GM12878 (cell line): ENCODE measurements at regions not wholly inside any gene's neighbourhood (a gene's known extent, or its start where the extent isn't known, plus 50 kb on each side); places are given as distances from the start of the nearest gene placed in this dataset.

Source experiments
- BMI1 ChIP-seq: fragments of 450-650 bp; IDR thresholded peaks from 2 replicates; pipeline ENCODE4 v1.6.1; 2016; ENCODE audit warnings: mild to moderate bottlenecking, moderate library complexity, borderline replicate concordance
- CBFB ChIP-seq: IDR thresholded peaks from 2 replicates; pipeline ENCODE4 v1.6.1; 2016; ENCODE audit warnings: antibody characterized with exemption, low read depth
- CBX3 ChIP-seq: fragments of 200-600 bp; sonication (generic); IDR thresholded peaks from 2 replicates; pipeline ENCODE4 v1.6.1; 2016; ENCODE audit warnings: low read depth, borderline replicate concordance
- CREM ChIP-seq: IDR thresholded peaks from 2 replicates; pipeline ENCODE4 v1.6.1; 2014; ENCODE audit warnings: antibody characterized with exemption, low read depth
- EED ChIP-seq: sonication (generic); IDR thresholded peaks from 2 replicates; pipeline ENCODE4 v1.6.1; 2016; ENCODE audit warnings: antibody characterized with exemption, low read depth
- EGR1 ChIP-seq, 2 experiments: IDR thresholded peaks; 1 replicate in 1 of 2; 2 replicates in 1 of 2; pipeline ENCODE4 v1.6.1; 2011 to 2012; ENCODE audit warnings: low read depth in 2 of 2, low read length in 2 of 2, borderline replicate concordance in 1 of 2, mild to moderate bottlenecking in 1 of 2, moderate library complexity in 1 of 2
- EZH2 ChIP-seq: IDR thresholded peaks from 2 replicates; pipeline ENCODE4 v1.6.1; 2012; ENCODE audit warnings: low read depth, mild to moderate bottlenecking, control low read depth, inconsistent platforms, low read length, borderline replicate concordance; ENCODE audit not compliant: control insufficient read depth
- JUNB ChIP-seq: IDR thresholded peaks from 2 replicates; pipeline ENCODE4 v1.6.1; 2016; ENCODE audit warnings: antibody characterized with exemption, mild to moderate bottlenecking
- KDM1A ChIP-seq: fragments of 200-600 bp; sonication (generic); IDR thresholded peaks from 2 replicates; pipeline ENCODE4 v1.6.1; 2016; ENCODE audit warnings: borderline replicate concordance
- LARP7 ChIP-seq: fragments of 450-650 bp; IDR thresholded peaks from 2 replicates; pipeline ENCODE4 v1.6.1; 2017; ENCODE audit warnings: mild to moderate bottlenecking
- NFIC ChIP-seq: IDR thresholded peaks from 2 replicates; pipeline ENCODE4 v1.6.1; 2012; ENCODE audit warnings: low read depth, mild to moderate bottlenecking, inconsistent platforms, low read length, moderate library complexity
- RB1 ChIP-seq: fragments of 450-650 bp; formaldehyde crosslinking; IDR thresholded peaks from 2 replicates; pipeline ENCODE4 v1.6.1; 2017; ENCODE audit warnings: mild to moderate bottlenecking, borderline replicate concordance
- RCOR1 ChIP-seq: conservative IDR thresholded peaks from 2 replicates; pipeline ENCODE4 v1.6.1; 2012; ENCODE audit warnings: low read depth, low read length, improper control_type of control experiment
- RFX5 ChIP-seq: IDR thresholded peaks from 2 replicates; pipeline ENCODE4 v1.6.1; 2011; ENCODE audit warnings: low read depth, low read length, improper control_type of control experiment
- SIN3A ChIP-seq: IDR thresholded peaks from 2 replicates; pipeline ENCODE4 v1.6.1; 2012; ENCODE audit warnings: low read depth, low read length, improper control_type of control experiment
- SP1 ChIP-seq: IDR thresholded peaks from one replicate; pipeline ENCODE4 v1.6.1; 2011; ENCODE audit warnings: low read depth, low read length
- SPI1 ChIP-seq: IDR thresholded peaks from 2 replicates; pipeline ENCODE4 v1.6.1; 2011; ENCODE audit warnings: low read depth, mild to moderate bottlenecking, low read length, moderate library complexity, borderline replicate concordance; ENCODE audit not compliant: insufficient read depth
- SREBF2 ChIP-seq: IDR thresholded peaks from 2 replicates; pipeline ENCODE4 v1.6.1; 2012; ENCODE audit warnings: mild to moderate bottlenecking, low read length
- TAF1 ChIP-seq: IDR thresholded peaks from 2 replicates; pipeline ENCODE4 v1.6.1; 2011; ENCODE audit warnings: mild to moderate bottlenecking, low read depth, low read length, borderline replicate concordance
- TCF3 ChIP-seq: IDR thresholded peaks from 2 replicates; pipeline ENCODE4 v1.6.1; 2012; ENCODE audit warnings: low read depth, mild to moderate bottlenecking, low read length, borderline replicate concordance; ENCODE audit not compliant: insufficient read depth
- TCF7 ChIP-seq: IDR thresholded peaks from 2 replicates; pipeline ENCODE4 v1.6.1; 2014; ENCODE audit warnings: antibody characterized with exemption, borderline replicate concordance
- YY1 ChIP-seq: IDR thresholded peaks from 2 replicates; pipeline ENCODE4 v1.6.1; 2011; ENCODE audit warnings: low read depth, mild to moderate bottlenecking, low read length
- TF ChIP-seq, protein P1 (sequence below): fragments of 450-650 bp; formaldehyde crosslinking; IDR thresholded peaks from 2 replicates; pipeline ENCODE4 v1.5.0; 2022; ENCODE audit warnings: mild to moderate bottlenecking, missing genetic modification characterization
- TF ChIP-seq, protein P2 (sequence below): fragments of 150-350 bp; IDR thresholded peaks from 2 replicates; pipeline ENCODE4 v1.6.1; 2014; ENCODE audit warnings: mild to moderate bottlenecking, low read depth, low read length
- TF ChIP-seq, protein P3 (sequence below): fragments of 450-650 bp; IDR thresholded peaks from 2 replicates; pipeline ENCODE4 v1.6.1; 2014; ENCODE audit warnings: mild to moderate bottlenecking
- TF ChIP-seq, protein P4 (sequence below): IDR thresholded peaks from 2 replicates; pipeline ENCODE4 v1.6.1; 2012; ENCODE audit warnings: low read depth, low read length, improper control_type of control experiment

DNA sequence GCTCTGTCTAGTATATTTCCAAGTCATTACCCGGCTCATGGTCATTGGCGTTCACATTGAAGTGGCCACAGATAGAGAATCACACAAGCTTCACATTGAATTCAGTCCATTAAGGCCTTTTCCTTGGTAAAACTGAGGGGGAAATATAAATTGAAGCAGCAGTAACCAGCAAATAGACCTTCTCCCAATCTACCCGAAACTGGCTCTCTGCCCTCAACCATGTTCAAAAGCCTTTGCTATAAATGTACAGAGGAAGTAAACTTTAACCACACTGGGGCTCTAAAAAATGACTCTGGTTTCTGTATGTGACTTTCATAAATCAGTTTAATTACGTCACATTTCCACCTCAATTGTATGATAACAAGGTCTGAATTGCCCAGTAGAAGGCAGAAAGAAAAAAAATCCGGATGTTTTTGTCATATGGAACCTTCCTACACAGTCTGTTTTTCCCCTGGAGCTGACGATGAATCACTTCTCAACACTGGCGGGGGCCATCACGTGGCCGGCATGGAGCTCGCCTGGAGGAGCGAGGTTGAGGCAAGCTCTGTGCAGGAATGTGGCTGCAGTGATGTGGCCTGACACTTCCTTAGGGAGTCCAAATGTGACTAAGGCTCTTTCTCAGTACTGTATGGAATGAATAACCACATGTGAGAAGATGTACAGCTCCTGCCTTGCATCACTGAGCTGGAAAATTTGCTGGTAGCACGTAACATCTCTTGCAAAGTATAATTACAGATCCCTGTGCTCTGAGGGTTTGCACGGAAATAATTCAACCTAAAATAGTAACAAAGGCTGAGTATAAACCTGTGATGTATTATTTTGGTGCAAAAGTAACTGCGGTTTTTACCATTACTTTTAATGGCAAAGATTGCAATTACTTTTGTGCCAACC, 58.6 kb upstream of the SNX9 start (continued):
- TF ChIP-seq, protein P1, sequence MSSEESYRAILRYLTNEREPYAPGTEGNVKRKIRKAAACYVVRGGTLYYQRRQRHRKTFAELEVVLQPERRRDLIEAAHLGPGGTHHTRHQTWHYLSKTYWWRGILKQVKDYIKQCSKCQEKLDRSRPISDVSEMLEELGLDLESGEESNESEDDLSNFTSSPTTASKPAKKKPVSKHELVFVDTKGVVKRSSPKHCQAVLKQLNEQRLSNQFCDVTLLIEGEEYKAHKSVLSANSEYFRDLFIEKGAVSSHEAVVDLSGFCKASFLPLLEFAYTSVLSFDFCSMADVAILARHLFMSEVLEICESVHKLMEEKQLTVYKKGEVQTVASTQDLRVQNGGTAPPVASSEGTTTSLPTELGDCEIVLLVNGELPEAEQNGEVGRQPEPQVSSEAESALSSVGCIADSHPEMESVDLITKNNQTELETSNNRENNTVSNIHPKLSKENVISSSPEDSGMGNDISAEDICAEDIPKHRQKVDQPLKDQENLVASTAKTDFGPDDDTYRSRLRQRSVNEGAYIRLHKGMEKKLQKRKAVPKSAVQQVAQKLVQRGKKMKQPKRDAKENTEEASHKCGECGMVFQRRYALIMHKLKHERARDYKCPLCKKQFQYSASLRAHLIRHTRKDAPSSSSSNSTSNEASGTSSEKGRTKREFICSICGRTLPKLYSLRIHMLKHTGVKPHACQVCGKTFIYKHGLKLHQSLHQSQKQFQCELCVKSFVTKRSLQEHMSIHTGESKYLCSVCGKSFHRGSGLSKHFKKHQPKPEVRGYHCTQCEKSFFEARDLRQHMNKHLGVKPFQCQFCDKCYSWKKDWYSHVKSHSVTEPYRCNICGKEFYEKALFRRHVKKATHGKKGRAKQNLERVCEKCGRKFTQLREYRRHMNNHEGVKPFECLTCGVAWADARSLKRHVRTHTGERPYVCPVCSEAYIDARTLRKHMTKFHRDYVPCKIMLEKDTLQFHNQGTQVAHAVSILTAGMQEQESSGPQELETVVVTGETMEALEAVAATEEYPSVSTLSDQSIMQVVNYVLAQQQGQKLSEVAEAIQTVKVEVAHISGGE (CRISPR knock-in tag) = no peak
- no peak for TF ChIP-seq CBX3
- peak; percentile 79 for TF ChIP-seq CBFB
- no peak; the same call in 1 of the 2 replicates for TF ChIP-seq LARP7
- TF ChIP-seq, protein P2, sequence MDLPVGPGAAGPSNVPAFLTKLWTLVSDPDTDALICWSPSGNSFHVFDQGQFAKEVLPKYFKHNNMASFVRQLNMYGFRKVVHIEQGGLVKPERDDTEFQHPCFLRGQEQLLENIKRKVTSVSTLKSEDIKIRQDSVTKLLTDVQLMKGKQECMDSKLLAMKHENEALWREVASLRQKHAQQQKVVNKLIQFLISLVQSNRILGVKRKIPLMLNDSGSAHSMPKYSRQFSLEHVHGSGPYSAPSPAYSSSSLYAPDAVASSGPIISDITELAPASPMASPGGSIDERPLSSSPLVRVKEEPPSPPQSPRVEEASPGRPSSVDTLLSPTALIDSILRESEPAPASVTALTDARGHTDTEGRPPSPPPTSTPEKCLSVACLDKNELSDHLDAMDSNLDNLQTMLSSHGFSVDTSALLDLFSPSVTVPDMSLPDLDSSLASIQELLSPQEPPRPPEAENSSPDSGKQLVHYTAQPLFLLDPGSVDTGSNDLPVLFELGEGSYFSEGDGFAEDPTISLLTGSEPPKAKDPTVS = 0 out of 2 replicates have a peak, but pooled peaks have one; percentile 45
- TF ChIP-seq RFX5 = no peak
- no peak for TF ChIP-seq EZH2
- TF ChIP-seq RB1 = no peak
- TF ChIP-seq SPI1 = peak; percentile 74
- no peak for TF ChIP-seq YY1
- peak; percentile 74 for TF ChIP-seq TCF7
- TF ChIP-seq, protein P3, sequence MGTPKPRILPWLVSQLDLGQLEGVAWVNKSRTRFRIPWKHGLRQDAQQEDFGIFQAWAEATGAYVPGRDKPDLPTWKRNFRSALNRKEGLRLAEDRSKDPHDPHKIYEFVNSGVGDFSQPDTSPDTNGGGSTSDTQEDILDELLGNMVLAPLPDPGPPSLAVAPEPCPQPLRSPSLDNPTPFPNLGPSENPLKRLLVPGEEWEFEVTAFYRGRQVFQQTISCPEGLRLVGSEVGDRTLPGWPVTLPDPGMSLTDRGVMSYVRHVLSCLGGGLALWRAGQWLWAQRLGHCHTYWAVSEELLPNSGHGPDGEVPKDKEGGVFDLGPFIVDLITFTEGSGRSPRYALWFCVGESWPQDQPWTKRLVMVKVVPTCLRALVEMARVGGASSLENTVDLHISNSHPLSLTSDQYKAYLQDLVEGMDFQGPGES = no peak
- TF ChIP-seq EGR1 (IDR thresholded peaks at IDR 0.05; ENCODE audit: borderline replicate concordance in 1 of 2, low read depth in 2 of 2, low read length in 2 of 2) = no peak
- TF ChIP-seq NFIC = peak; percentile 97
- peak; percentile 59 for TF ChIP-seq SP1
- peak; percentile 79 for TF ChIP-seq CREM
- TF ChIP-seq RCOR1 = peak; percentile 93; the same call in 1 of the 2 replicates
- 0 out of 2 replicates have a peak, but pooled peaks have one; percentile 53 for TF ChIP-seq TCF3
- no peak for TF ChIP-seq SIN3A
- TF ChIP-seq TAF1 = no peak
- TF ChIP-seq KDM1A = no peak
- peak; percentile 96 for TF ChIP-seq EED
- TF ChIP-seq BMI1 = peak; percentile 70
- TF ChIP-seq, protein P4, sequence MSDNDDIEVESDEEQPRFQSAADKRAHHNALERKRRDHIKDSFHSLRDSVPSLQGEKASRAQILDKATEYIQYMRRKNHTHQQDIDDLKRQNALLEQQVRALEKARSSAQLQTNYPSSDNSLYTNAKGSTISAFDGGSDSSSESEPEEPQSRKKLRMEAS = peak; percentile 91
- peak; percentile 69 for TF ChIP-seq JUNB
- TF ChIP-seq SREBF2 = no peak
